A204.1 (cell line): ENCODE measurements at regions not wholly inside any gene's neighbourhood (a gene's known extent, or its start where the extent isn't known, plus 50 kb on each side); places are given as distances from the start of the nearest gene placed in this dataset.

Experiments used
- FAIRE-seq: peaks from 2 replicates; lab custom pipeline; 2012; peaks lifted over from hg19 to GRCh38; lab: Jason Lieb, UNC

DNA sequence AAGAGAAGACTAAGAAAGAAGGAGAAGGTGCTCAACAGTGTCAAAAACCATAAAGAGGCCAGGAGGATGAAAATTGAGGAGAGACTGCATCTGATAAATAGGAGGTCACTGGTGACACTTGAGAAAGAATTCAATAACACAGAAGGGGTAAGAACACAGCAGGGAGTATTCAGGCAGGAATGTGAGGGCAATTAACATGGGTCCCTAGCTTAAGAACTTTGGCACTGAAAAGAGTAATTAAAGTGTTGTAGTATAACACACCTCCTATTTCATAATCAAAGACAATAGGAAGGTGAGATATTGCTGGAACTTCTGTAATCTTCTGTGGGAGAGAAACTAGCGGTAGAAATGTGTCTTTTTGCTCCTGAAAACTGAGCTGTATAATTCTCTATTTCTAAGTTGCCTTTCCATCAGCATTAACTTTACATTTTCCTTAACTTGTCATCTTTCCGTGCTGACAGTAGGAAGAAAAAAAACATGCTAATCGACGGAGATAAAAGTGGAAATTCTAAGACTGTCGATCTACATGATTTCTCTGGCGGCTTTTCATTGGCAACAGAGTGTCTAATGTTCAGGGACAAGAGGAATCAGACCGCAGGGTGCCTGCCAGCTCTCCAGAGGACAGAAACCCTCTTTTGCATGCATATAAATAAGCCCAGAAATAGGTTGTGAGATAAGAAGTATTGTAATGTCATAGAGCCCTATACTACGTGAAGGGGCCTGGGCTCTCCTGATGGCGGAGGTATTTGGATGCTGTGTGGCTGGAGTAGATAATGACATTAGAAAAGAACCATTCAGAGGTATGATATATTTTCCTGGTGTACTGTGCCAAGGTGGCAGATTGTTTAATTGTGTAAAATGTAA, 147.9 kb upstream of the GAP43 start:
- FAIRE-seq, result no peak

DNA sequence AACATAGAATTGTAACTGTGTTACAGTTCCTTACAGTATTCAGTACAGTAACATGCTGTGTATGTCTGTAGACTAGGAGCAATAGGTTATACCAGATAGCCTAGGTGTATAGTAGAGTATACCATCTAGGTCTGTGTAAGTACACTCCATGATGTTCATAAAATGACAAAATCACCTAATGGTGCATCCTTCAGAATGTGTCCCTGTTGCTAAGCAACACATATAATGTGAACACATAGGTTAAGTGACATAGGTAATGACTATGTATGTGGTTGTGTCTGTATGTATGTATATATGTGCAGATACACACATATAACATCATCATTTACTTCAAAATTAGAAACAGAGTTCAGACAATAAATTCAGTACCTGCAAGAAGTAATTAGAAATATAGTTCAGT, 146.8 kb upstream of the GAP43 start:
- FAIRE-seq, result no peak

DNA sequence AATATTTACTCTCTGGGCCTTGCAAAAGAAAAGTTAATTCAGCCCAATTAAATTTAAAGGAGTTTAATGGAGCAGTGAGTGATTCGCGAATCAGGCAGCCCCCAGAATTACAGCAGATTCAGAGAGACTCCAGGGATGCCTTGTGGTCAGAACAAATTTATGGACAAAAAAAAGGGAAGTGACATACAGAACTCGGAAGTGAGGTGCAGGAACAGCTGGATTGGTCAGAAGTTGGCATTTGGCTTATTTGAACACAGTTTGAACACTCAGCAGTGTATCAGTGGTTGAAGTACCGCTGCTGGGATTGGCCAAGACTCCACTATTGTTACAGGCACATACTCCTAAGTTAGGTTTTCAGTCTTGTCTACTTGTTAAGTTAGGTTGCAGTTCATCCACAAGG, 145.0 kb upstream of the GAP43 start:
- FAIRE-seq, result no peak

DNA sequence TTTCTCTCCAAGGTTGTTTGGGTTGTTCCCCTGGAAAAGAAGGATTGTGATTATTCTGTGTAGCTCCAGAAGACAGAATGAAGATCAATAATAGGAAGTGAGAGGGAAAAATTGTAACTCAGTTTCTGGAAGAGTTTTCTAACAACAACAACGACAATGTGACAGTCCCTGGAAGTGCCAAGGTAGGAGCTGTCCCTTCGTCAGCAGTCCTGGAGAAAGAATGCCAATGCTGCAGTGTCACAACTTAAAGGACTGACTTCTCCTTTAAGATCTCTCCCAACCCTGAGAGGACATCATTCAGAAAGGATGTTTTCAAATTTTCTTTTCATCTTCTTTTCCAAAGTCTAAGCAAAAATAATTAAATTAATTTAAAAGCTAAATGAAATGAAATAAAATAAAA, 136.4 kb upstream of the GAP43 start:
- FAIRE-seq, result no peak

DNA sequence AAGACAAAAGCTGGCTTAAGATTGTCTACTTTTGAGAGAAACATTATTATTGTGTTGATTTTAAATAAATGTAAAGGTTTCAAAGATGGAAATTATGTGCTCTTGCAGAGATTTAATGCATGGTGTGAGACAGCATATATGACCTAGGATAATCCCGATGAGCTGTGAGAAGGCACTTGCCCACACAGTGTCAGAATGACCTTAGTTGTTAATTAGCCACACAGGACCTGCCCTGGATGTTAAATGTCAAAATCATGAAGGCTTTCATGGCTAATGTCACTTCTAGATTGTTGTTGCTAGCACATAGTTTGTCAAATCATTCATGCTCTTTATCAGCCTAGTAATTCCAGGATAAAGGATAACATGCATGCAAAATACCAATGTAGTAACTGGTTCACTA, 135.3 kb upstream of the GAP43 start:
- no peak for FAIRE-seq

DNA sequence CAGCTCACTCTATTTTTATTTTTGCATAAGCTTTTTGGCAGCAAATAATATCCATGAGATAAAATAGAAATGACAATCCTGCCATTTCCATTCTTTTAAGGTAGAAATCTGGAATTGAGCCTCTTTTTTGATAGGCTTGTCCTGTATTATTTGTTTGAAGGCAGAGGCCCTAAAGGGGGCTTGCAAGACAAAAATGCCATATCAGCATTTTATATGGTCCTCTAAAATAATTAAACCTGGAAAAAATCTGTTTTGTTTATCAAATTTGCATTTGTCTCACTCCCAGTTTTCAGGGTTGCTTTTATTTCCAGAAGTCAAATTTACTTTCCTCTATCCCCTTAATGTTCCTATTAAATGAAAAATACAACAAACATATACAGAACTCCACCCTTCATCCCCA, 134.9 kb upstream of the GAP43 start:
- FAIRE-seq, result no peak

DNA sequence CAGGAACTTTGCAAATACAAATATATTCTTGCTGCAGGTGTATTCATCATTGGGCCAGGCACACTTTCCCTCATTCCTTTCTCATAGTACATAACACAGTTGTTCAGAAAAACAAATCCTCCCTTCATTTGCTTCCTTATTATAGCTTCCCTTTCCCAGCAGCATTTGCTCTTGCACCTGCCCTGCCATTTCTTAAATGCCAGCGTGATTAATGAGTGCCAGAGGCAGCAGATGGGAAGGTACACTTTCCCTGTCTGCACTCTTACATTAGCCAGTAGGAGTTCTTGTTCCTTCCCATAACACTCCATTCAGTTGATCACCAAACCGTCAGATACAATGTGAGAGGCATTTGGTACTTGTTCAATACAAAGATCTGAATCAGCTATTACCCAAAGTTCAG, 128.5 kb upstream of the GAP43 start:
- no peak for FAIRE-seq

DNA sequence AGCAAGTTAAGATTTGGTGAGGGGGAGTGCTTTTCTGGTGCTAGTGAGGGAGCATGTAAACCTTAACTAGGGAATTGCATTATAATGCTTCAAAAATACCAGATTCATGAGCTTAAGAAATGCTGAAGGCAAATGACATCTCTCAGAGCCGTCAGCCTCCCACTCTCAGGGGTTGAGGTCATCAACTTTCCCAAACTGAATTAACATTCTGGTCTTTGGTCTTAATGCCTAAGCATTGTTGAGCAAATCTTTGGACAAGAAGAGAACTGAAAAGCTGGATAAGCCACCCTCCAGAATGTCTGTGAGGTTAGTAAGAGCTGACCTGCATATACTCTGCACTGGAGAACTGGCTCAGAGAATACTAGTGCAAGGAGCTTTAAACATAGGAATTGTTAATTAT, 124.9 kb upstream of the GAP43 start:
- no peak for FAIRE-seq

DNA sequence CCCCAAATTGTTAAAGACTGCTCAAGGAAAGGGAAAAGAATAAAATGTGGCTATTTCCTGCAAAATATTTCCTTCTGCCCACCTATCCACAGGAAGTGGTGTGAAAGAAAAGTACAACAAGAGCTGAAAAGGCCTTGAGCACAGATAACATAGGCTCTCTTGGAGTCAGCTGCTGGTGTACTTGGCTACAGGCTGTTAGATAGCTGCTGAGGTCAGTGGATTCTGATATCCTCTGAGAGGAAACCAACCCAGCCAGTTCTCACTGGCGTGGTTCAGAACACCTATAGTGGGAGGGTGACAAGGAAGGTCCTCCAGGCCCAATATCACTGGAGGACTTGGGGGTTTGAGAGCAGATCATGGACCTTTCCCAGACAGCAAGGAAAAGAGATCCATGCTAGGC, 124.4 kb upstream of the GAP43 start:
- no peak for FAIRE-seq

DNA sequence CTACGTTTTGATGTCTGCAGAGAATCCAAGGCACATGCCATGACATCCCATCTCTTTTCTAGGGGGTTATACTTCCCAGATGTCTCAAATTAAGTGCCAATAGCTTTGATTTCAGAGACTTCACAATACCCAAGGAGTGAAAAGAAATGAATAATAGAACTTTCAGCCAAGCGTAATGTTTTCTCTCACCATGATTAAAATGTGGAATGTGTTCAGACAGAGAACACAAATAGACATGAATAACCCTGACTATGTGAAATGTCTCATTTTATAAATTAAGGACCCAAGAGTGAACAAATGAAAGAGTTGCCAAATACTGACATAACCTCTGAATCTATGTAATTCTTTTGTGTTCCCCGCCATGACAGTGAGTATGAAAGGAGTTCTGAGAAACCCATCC, 123.6 kb upstream of the GAP43 start:
- no peak for FAIRE-seq

DNA sequence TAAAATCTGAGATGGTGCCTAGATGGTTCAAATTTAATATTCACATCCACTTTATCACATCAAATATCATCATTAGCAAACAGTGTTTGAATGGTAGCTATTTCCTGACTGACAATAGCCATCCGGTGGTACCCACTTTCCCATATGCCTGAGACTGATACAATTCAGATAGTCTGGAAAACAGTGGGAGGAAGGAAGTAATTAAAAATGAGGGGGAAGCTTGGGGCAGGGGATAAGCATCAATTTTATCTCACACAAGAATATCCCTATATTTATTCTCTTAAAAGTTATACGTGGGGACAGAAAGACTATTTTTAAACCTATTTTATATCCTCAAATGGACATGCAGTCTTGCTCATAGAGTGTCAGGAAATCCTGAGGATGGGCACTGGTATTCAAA, 122.5 kb upstream of the GAP43 start:
- no peak for FAIRE-seq

DNA sequence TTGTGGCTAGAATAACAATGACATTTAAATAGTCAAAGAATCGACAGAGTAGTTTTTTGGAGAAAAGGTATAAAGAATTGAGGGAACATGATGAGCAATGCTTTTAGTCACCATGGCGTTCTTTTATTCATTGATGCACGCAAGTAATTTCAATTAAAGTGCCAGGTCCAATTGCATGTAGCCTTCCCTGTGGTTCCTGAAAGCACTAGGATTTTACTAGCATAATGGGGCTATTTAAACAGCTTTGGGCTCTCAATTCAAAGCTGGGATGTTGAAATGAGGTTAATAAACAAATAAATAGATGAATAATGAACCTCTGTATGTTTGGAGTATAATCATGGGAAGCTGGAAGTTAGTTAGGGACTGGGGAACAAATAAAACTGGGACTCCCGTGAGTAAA, 121.2 kb upstream of the GAP43 start:
- no peak for FAIRE-seq

DNA sequence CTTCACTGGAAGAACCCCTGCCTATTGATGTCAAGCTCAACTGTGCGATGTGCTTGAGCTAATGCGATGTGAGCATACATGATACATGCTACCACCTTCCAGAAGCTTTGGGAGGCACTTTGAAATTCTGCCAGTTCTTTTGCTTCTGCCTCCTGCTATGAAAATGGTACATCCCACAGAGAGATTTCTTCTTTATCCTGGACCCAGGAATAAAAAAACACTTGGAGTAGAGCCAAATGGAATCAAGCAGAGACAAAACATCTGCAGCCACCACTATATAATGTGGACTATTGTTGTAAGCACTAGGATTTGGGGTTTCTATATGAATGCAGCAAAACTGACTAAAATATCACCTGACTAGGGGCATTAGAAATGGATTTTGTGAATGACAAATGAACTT, 119.9 kb upstream of the GAP43 start:
- no peak for FAIRE-seq

DNA sequence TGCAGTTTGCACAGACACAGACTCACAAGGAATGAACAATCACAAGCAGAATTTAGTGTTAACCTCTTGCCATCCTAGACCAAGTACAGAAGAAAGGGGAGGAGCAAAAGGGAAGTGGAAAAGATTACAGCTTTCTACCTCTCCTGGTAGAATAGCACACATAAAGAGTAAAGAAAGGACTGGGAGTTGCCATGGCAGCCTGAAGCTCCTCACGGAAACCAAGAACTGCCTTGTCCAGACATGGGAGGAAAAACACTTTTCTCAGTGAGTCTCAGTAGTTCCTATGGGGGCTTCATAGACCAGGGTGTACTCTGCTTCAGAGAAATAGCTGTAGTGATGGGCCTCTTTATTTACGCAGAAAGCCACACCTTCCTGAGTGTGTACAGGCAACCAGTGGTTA, 114.7 kb upstream of the GAP43 start:
- FAIRE-seq, result no peak

DNA sequence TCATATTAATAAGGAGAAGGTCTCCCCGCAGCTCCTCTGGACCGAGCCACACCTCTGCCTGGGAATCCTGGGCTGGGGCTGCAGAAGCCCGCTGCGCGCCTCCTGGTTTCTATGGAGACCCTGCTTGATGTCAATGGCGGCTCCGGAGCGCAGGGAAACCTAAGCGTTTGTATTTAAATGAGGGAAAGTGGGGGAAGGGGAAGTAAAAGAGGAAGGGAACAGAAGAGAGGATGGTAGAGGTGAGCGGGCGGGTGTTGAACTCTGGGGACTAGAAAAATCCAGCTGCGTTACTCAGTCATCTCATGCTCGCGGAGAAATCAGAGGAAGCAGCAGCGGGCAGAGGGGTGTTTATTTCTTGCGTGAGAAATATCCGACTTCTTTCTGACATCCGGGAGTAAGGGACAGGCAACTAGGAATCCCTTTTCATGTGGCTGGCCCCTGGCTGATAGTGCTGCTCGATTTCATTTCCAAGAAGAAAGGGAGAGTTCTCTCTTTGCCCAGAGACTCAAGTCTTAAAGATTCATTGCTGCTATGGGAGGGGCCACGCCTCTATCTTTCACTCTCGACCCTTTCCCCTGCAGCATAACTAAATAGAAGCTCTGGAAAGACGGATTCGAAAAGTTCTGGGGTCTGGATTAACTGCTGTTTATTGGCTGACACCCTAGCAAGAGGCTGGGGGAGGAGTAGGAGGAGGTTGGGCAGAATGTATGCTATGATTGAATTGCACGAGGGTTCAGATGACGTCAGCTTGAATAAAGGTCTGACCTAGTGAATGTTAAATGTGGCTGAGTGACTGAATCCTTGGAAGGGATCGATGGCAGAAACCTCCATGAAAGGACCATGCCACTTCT, 110.5 kb upstream of the GAP43 start:
- FAIRE-seq, result no peak

DNA sequence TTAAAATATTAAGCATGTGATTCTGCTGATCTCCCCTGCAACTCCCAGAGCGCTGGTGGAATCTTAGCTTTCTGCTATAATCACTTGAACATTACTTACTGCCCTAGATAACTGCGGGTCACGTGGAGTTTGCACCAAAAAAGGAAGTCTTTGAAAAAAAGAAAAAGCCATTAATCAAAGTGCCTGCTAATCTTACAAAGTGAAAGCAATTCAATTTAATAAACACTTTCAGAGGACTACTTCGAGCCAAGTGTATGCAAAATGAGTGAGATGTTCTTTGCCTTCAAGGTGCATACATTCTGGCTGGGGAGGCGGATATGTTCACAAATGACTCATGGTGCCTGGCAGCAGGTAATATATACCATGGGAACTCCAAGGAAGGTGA, 109.9 kb upstream of the GAP43 start:
- no peak for FAIRE-seq

DNA sequence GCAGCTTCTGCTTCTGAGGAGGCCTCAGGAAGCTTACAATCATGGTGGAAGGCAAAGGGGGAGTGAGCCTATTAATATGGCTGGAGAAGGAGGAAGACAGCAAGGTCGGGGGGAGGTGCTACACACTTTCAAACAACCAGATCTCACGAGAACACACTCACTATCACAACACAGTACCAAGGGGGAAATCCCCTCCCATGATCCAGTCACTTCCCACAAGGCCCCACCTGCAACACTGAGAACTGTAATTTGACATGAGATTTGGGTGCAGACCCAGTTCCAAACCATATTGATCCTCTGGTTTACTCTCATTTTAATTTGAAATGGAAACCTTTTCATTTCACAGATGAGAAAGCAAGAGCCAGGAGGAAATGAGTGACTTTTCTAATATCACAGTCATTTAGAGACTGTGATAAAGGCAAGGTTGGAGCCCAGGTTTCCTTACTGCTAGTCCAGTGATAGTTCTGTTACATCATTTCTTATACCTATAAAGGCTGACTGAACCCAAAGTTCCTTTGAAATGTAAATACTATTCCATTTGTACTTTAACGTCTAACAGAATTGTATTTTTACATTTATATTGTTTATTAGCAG, 105.8 kb upstream of the GAP43 start:
- no peak for FAIRE-seq

DNA sequence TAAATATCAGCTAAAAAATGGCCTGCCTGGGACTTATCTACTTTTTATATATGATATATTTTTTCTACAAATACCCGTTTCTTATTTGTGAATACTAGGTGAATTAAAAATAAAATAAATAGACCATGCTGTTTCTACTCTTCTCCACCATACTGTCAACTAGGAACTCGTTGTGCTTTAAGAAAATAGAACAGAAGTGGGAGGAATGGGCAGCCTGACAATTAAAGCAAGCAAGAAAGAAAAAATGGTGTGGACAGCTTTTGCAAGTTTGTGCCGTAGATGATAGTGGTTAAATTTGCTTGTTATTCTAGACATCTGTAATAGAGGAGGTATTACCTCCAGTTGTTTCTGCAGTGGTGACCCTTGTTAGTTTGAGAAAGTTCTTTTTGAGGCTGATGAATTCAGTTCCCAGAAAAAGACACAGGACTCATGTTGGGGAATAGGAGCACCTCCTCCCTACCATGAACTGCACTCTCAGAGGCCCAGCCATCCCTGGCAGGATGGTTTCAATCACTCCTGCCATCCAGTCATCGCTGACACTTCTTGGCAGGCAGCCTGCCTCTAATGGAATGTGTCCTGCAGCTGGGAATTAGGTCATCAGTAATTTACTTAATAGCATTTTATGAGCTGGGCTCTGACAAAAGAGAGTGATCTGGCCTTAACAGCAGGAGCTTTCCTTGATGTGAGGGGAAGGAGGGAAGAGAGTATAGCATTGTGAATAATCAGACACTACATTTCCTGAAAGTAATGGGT, 105.0 kb upstream of the GAP43 start:
- FAIRE-seq, result no peak

DNA sequence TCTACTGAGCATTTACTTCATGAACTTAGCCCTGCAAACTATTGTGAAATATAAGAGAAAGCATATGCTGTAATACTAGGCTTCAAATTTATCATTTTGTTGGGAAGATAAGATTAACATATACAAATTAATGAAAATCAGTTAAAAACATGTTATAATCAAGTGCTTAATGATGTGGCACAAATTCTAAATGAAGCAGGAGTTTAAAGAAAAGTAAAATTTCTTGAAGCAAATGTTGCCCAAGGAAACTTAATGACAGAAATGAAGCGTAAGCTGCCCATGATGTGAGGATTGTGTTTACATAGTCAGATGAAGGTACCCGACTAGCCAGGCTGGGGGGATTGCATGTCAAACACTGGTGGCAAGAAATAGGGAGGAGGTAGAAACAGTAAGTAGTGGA, 103.1 kb upstream of the GAP43 start:
- FAIRE-seq, result no peak

DNA sequence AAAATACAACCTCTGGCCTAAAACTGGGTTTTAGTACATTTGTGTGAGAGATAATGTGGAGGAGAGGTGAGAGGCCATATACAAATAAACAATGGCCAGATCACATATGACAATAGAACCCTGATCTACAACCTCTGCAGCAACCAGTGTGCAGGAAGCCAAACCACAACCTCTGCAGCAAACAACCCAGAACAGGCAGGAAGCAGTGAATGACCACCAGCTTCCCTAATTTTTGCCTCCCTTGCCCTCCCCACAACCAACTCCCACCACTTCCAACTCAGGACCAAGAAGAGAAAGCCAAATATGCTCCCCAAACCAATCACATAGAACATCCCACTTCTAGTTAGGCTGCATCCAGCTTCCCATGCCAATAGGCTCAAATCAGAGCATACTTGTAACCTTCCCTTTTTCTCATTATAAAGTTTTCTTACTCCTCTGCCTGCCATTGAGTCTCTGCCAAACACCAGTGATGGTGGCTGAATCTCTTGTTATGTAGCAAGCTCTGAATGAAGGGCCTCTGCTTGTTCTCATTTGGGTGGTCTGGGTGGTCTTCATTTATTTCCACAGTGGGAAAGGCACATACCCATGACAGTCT, 102.6 kb upstream of the GAP43 start:
- FAIRE-seq, result no peak

DNA sequence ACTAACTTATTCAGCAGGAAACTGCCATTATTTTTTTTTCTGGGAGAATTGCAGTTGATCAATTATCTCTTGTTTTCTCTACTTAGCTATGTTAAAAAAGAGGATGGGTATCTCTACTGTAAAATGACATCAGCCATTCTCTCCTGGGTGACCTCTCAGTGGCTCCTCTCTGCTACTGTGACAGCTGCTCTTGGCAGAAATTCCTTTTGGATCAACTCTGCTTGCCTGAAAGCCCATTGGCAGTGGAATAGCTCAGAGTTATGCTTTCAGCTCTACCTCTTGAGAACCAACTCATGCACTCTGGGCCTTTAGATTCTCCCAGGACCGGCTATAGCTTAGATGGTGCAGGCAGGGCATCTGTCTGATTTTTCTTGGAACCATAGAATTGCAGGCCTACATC, 99.9 kb upstream of the GAP43 start:
- FAIRE-seq, result no peak

DNA sequence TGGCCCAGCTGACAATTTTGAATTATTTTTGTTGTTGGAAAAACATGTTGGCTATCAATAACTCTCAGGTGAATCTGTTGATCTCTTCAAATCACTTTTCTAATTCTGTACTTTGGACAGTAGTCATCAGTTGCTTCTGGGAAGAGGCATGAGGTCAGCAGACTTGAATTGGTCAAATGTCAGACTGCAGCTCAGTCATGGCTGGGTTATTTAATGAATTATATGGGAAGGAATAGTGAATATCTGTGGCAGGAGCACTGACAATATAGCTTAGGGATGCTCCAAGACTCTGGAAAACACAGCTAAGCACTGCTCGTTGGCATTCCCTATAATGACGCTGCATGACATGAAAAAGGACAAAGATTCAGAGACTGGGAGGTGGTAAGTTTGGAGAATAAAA, 98.8 kb upstream of the GAP43 start:
- no peak for FAIRE-seq
